ENCODE measurements at regions not wholly inside any gene's neighbourhood (a gene's known extent, or its start where the extent isn't known, plus 50 kb on each side); places are given as distances from the start of the nearest gene placed in this dataset.

- intact Hi-C loops (cut with micrococcal nuclease), result no loop called here
- H3K79me2 ChIP-seq (ENCODE audit: insufficient read depth, low read length), result no peaks in the 10 kb centered on the region
- no peak for TF ChIP-seq RAD21 (IDR thresholded peaks at IDR 0.05; ENCODE audit: low read depth)
- no peak for TF ChIP-seq SP1 (IDR thresholded peaks at IDR 0.05; ENCODE audit: low read depth)
- TF ChIP-seq TCF7L2 (IDR thresholded peaks at IDR 0.05; ENCODE audit: borderline replicate concordance, extremely low read depth, insufficient read depth, insufficient read length), result no peak
- no peak for TF ChIP-seq FOSL1 (IDR thresholded peaks at IDR 0.05; ENCODE audit: low read depth)
- no peak for TF ChIP-seq ELF1 (IDR thresholded peaks at IDR 0.05; ENCODE audit: borderline replicate concordance, low read depth)
- TF ChIP-seq EZH2 (IDR thresholded peaks at IDR 0.05), result no peak
- no peak for TF ChIP-seq YY1 (IDR thresholded peaks at IDR 0.05; ENCODE audit: extremely low read depth, insufficient replicate concordance, low read depth, low read length)
- TF ChIP-seq, protein P1, sequence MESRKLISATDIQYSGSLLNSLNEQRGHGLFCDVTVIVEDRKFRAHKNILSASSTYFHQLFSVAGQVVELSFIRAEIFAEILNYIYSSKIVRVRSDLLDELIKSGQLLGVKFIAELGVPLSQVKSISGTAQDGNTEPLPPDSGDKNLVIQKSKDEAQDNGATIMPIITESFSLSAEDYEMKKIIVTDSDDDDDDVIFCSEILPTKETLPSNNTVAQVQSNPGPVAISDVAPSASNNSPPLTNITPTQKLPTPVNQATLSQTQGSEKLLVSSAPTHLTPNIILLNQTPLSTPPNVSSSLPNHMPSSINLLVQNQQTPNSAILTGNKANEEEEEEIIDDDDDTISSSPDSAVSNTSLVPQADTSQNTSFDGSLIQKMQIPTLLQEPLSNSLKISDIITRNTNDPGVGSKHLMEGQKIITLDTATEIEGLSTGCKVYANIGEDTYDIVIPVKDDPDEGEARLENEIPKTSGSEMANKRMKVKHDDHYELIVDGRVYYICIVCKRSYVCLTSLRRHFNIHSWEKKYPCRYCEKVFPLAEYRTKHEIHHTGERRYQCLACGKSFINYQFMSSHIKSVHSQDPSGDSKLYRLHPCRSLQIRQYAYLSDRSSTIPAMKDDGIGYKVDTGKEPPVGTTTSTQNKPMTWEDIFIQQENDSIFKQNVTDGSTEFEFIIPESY (IDR thresholded peaks at IDR 0.05; ENCODE audit: extremely low read depth, insufficient replicate concordance, low read length), result no peak
- TF ChIP-seq EGR1 (IDR thresholded peaks at IDR 0.05; ENCODE audit: low read depth), result no peak
- TF ChIP-seq ZFX (IDR thresholded peaks at IDR 0.05), result no peak
- TF ChIP-seq, protein P2, sequence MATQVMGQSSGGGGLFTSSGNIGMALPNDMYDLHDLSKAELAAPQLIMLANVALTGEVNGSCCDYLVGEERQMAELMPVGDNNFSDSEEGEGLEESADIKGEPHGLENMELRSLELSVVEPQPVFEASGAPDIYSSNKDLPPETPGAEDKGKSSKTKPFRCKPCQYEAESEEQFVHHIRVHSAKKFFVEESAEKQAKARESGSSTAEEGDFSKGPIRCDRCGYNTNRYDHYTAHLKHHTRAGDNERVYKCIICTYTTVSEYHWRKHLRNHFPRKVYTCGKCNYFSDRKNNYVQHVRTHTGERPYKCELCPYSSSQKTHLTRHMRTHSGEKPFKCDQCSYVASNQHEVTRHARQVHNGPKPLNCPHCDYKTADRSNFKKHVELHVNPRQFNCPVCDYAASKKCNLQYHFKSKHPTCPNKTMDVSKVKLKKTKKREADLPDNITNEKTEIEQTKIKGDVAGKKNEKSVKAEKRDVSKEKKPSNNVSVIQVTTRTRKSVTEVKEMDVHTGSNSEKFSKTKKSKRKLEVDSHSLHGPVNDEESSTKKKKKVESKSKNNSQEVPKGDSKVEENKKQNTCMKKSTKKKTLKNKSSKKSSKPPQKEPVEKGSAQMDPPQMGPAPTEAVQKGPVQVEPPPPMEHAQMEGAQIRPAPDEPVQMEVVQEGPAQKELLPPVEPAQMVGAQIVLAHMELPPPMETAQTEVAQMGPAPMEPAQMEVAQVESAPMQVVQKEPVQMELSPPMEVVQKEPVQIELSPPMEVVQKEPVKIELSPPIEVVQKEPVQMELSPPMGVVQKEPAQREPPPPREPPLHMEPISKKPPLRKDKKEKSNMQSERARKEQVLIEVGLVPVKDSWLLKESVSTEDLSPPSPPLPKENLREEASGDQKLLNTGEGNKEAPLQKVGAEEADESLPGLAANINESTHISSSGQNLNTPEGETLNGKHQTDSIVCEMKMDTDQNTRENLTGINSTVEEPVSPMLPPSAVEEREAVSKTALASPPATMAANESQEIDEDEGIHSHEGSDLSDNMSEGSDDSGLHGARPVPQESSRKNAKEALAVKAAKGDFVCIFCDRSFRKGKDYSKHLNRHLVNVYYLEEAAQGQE (IDR thresholded peaks at IDR 0.05; ENCODE audit: low read depth), result no peak
- no peak for TF ChIP-seq POLR2A (IDR thresholded peaks at IDR 0.05; ENCODE audit: borderline replicate concordance, extremely low read depth, insufficient read depth, insufficient read length)
- TF ChIP-seq ZNF274 (IDR thresholded peaks at IDR 0.05; ENCODE audit: low read depth, low read length), result no peak
- TF ChIP-seq ATF3 (IDR thresholded peaks at IDR 0.05), result no peak
- no peak for TF ChIP-seq JUND (IDR thresholded peaks at IDR 0.05)
- TF ChIP-seq CEBPB (IDR thresholded peaks at IDR 0.05; ENCODE audit: low read depth), result no peak
- TF ChIP-seq SIN3A (IDR thresholded peaks at IDR 0.05; ENCODE audit: low read depth), result no peak
- no peak overlapping the region for H3K4me2 ChIP-seq (ENCODE audit: low read length)
- ATAC-seq (no peak), DNase-seq (ENCODE audit: low read depth, low spot score) (no peak)
- no peaks in the 10 kb centered on the region for H3K36me3 ChIP-seq (ENCODE audit: control insufficient read depth in 1 of 2, insufficient read depth in 2 of 2, low read length in 2 of 2)
- CTCF ChIA-PET, result no interaction called here
- POLR2A ChIA-PET, result no interaction called here
- no peaks in the 10 kb centered on the region for H4K20me1 ChIP-seq (ENCODE audit: insufficient read depth)
- peaks cover 3% of the 10 kb centered on the region; the same call in 1 of the 2 replicates for H3K27me3 ChIP-seq (ENCODE audit: insufficient read depth, low read length)
- RAD21 ChIA-PET (ENCODE audit: low non-redundant PET in 1 of 2, low total read pairs in 2 of 2, uncharacterized antibody in 2 of 2, unreplicated experiment in 2 of 2), result no interaction called here
- no peaks in the 10 kb centered on the region for H3K4me1 ChIP-seq (ENCODE audit: control insufficient read depth in 1 of 2, insufficient read depth in 2 of 2, low read length in 2 of 2)
- no TSS peak for BruUV-seq (replicated peaks)
- no peak overlapping the region for H2AFZ ChIP-seq (ENCODE audit: low read depth, low read length, poor library complexity, severe bottlenecking)
- no peaks in the 10 kb centered on the region; the same call in 1 of the 2 replicates for H3K9me2 ChIP-seq (ENCODE audit: insufficient read depth)
- no peaks in the 10 kb centered on the region for H3K9me3 ChIP-seq (ENCODE audit: control insufficient read depth in 1 of 2, insufficient read depth in 1 of 2, low read depth in 1 of 2, low read length in 2 of 2)
- H3K27ac ChIP-seq (ENCODE audit: low read depth, low read length), result no peak overlapping the region
- H3K4me3 ChIP-seq (replicated peaks in 1 of 2; ENCODE audit: low read depth in 1 of 2, low read length in 2 of 2), result no peak overlapping the region
- H3K9ac ChIP-seq (ENCODE audit: low read length), result no peak overlapping the region
Observed at GRCh38 chr10:7094781-7095180, 316.1 kb downstream of the SFMBT2 start.

Measured in HCT116 (cell line).